ENCODE measurements at regions not wholly inside any gene's neighbourhood (a gene's known extent, or its start where the extent isn't known, plus 50 kb on each side); places are given as distances from the start of the nearest gene placed in this dataset.

DNA sequence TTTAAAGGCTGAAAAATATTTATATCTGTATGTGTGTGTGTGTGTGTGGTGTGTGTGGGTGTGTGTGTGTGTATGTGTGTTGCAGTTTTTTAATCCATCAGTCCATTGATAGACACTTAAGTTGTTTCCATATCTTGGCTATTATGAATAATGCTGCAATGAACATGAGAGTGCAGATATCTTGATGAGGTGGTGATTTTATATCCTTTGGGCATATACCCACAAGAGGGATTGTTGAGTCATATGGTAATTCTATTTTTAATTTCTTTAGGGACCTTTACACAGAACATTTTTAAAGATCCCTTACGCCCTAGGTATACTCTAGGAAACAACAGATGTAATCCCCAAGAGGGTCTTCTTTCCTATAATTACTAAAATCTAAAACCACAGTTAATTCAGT, 154.5 kb upstream of the CLEC14A start:
- TF ChIP-seq CTCF (conservative IDR thresholded peaks at IDR 0.05; ENCODE audit: low read depth, low read length) (no peak), POLR2A (IDR thresholded peaks at IDR 0.05; ENCODE audit: low read depth, low read length) (no peak), BHLHE40 (IDR thresholded peaks at IDR 0.05; ENCODE audit: low read depth, low read length) (no peak)
